OCI-LY7 (cell line): ENCODE measurements at regions not wholly inside any gene's neighbourhood (a gene's known extent, or its start where the extent isn't known, plus 50 kb on each side); places are given as distances from the start of the nearest gene placed in this dataset.

Experiments
- BruUV-seq: library from RNA; stranded (reverse); fragments of 400-500 nt; replicated peaks from 2 replicates; lab custom pipeline; 2021; lab: Mats Ljungman, UMichigan
- CTCF ChIA-PET: fragments of 300-600 bp; sonication (Branson Sonifier 250); formaldehyde crosslinking; loops from one replicate; lab custom pipeline; 2022; ENCODE audit warnings: antibody characterized with exemption; ENCODE audit not compliant: unreplicated experiment; lab: Charles Lee
- POLR2A ChIA-PET: fragments of 300-600 bp; sonication (Branson Sonifier 250); formaldehyde crosslinking; loops from one replicate; lab custom pipeline; 2022; ENCODE audit warnings: antibody characterized with exemption; lab: Charles Lee
- DNase-seq: peaks from one replicate; pipeline ENCODE4 v3.0.0-alpha.2; 2015; ENCODE audit warnings: low spot score
- H2AFZ ChIP-seq: fragments of 200-600 bp; sonication (generic), shearing (Covaris generic); 2 replicates; pipeline ENCODE4 v1.6.1; 2014; ENCODE audit warnings: mild to moderate bottlenecking, antibody characterized with exemption, low read length, moderate library complexity
- H3K27ac ChIP-seq: fragments of 200-600 bp; sonication (generic); 2 replicates; pipeline ENCODE4 v1.5.1; 2014; ENCODE audit warnings: mixed run types, low read depth, mild to moderate bottlenecking, moderate library complexity, low read length, inconsistent platforms; ENCODE audit not compliant: poor library complexity, severe bottlenecking
- H3K36me3 ChIP-seq: fragments of 200-600 bp; sonication (generic); 2 replicates; pipeline ENCODE4 v1.6.1; 2014; ENCODE audit warnings: mild to moderate bottlenecking, antibody characterized with exemption, low read length, moderate library complexity, mixed read lengths; ENCODE audit not compliant: insufficient read depth
- H3K4me1 ChIP-seq: fragments of 200-600 bp; sonication (generic); 2 replicates; pipeline ENCODE4 v1.5.1; 2014; ENCODE audit warnings: mild to moderate bottlenecking, low read length; ENCODE audit not compliant: insufficient read depth, poor library complexity, severe bottlenecking
- H3K4me2 ChIP-seq: fragments of 200-600 bp; sonication (generic); 2 replicates; pipeline ENCODE4 v1.6.1; 2014; ENCODE audit warnings: mild to moderate bottlenecking, low read length
- H3K4me3 ChIP-seq: fragments of 200-600 bp; sonication (generic); 2 replicates; pipeline ENCODE4 v1.5.1; 2014; ENCODE audit warnings: mild to moderate bottlenecking, low read depth, low read length; ENCODE audit not compliant: poor library complexity, severe bottlenecking
- H3K79me2 ChIP-seq: fragments of 200-600 bp; sonication (generic); 2 replicates; pipeline ENCODE4 v1.6.1; 2016; ENCODE audit warnings: low read depth, mild to moderate bottlenecking, low read length, moderate library complexity, mixed read lengths; ENCODE audit not compliant: insufficient read depth
- H3K9me2 ChIP-seq: fragments of 200-600 bp; sonication (generic); 2 replicates; pipeline ENCODE4 v1.6.1; 2016; ENCODE audit warnings: mild to moderate bottlenecking, low read length, mixed read lengths; ENCODE audit not compliant: insufficient read depth
- H3K9me3 ChIP-seq: fragments of 200-600 bp; sonication (generic); 2 replicates; pipeline ENCODE4 v1.6.1; 2014; ENCODE audit warnings: mild to moderate bottlenecking, mixed run types, low read length, mixed read lengths
- H4K20me1 ChIP-seq: fragments of 200-600 bp; sonication (generic); 2 replicates; pipeline ENCODE4 v1.6.1; 2014; ENCODE audit warnings: mild to moderate bottlenecking, antibody characterized with exemption, low read length, moderate library complexity, mixed read lengths; ENCODE audit not compliant: insufficient read depth
- CTCF ChIP-seq: fragments of 200-600 bp; sonication (generic); conservative IDR thresholded peaks from 2 replicates; pipeline ENCODE4 v1.5.1; 2014; ENCODE audit warnings: mild to moderate bottlenecking, antibody characterized with exemption, low read length, moderate library complexity, mixed read lengths
- EZH2phosphoT487 ChIP-seq: fragments of 200-600 bp; sonication (generic); IDR thresholded peaks from 2 replicates; pipeline ENCODE4 v1.6.1; 2018; ENCODE audit warnings: low read depth, borderline replicate concordance, mild to moderate bottlenecking, mixed run types, antibody characterized with exemption, low read length, moderate library complexity, mixed read lengths
- intact Hi-C: fragments of 100-400 bp; cut with micrococcal nuclease; formaldehyde crosslinking; loops from one replicate; pipeline ENCODE4 v1.10.0; 2022; ENCODE audit not compliant: unreplicated experiment

- Histone ChIP-seq H4K20me1 (no peaks in the 10 kb centered on the region), H3K4me2 (no peak overlapping the region), H3K4me3 (no peak overlapping the region), H3K27ac (no peak overlapping the region), H3K9me2 (no peaks in the 10 kb centered on the region), H2AFZ (no peak overlapping the region), H3K4me1 (no peaks in the 10 kb centered on the region), H3K79me2 (no peaks in the 10 kb centered on the region), H3K36me3 (no peaks in the 10 kb centered on the region), H3K9me3 (no peaks in the 10 kb centered on the region)
- no TSS peak for BruUV-seq
- ChIA-PET CTCF (no interaction called here), POLR2A (interaction anchor here (0.6 kb wide), 1 partner anchor 1230 kb away, joined by 3 read pairs; no protein-coding TSS in a partner anchor)
- TF ChIP-seq EZH2phosphoT487 (no peak), CTCF (no peak)
- intact Hi-C loops = loop anchor here (5.0 kb wide), 1 partner anchor 483 kb away; no protein-coding TSS in a partner anchor
- DNase-seq = no peak
Observed at GRCh38 chr10:36185097-36185496, 543.0 kb upstream of the FZD8 start.

- no TSS peak for BruUV-seq
- TF ChIP-seq EZH2phosphoT487 (no peak), CTCF (no peak)
- no peak overlapping the region for H2AFZ ChIP-seq
Observed at GRCh38 chr10:36183726-36184125, 541.6 kb upstream of the FZD8 start.

GRCh38 chr10:36183056-36183455 is 541.0 kb upstream of the FZD8 start:
- BruUV-seq = no TSS peak
- H2AFZ ChIP-seq = no peak overlapping the region

More at GRCh38 chr10:36183726-36184125, 541.6 kb upstream of the FZD8 start:
- Histone ChIP-seq H3K4me2 (no peak overlapping the region), H3K36me3 (no peaks in the 10 kb centered on the region), H3K27ac (no peak overlapping the region), H3K79me2 (no peaks in the 10 kb centered on the region), H4K20me1 (no peaks in the 10 kb centered on the region), H3K9me2 (no peaks in the 10 kb centered on the region), H3K9me3 (no peaks in the 10 kb centered on the region), H3K4me1 (no peaks in the 10 kb centered on the region), H3K4me3 (no peak overlapping the region)
- ChIA-PET CTCF (no interaction called here), POLR2A (no interaction called here)
- no peak for DNase-seq
- intact Hi-C loops = no loop called here

More at GRCh38 chr10:36183056-36183455, 541.0 kb upstream of the FZD8 start:
- Histone ChIP-seq H3K9me2 (no peaks in the 10 kb centered on the region), H4K20me1 (no peaks in the 10 kb centered on the region), H3K4me3 (no peak overlapping the region), H3K36me3 (no peaks in the 10 kb centered on the region), H3K79me2 (no peaks in the 10 kb centered on the region), H3K9me3 (no peaks in the 10 kb centered on the region), H3K27ac (no peak overlapping the region), H3K4me2 (no peak overlapping the region), H3K4me1 (no peaks in the 10 kb centered on the region)
- CTCF ChIA-PET = no interaction called here
- no peak for DNase-seq
- TF ChIP-seq CTCF = no peak
- TF ChIP-seq EZH2phosphoT487 = no peak
- intact Hi-C loops = no loop called here
- POLR2A ChIA-PET = no interaction called here
